Fibroblast of peridontal ligament (primary cell): ENCODE measurements at regions not wholly inside any gene's neighbourhood (a gene's known extent, or its start where the extent isn't known, plus 50 kb on each side); places are given as distances from the start of the nearest gene placed in this dataset.
A peak's percentile ranks its signal among the peaks of the same experiment; 100 is the strongest.
"Not testable (repeated sequence)": the region's sequence is repeated elsewhere in the genome, so short reads cannot be mapped to it uniquely, and the experiment has no call there.

Experiments used
- DNase-seq: peaks from one replicate; pipeline ENCODE4 v3.0.0-alpha.2; 2010; ENCODE audit errors: extremely low read depth

- DNase-seq = no peak
Measured at GRCh38 chr4:112775801-112776200, 138.9 kb downstream of the LARP7 start.

- no peak for DNase-seq
Measured at GRCh38 chr4:112776535-112776934, 139.6 kb downstream of the LARP7 start.

- DNase-seq = no peak
Measured at GRCh38 chr4:112778520-112778919, 141.6 kb downstream of the LARP7 start.

- no peak for DNase-seq
Measured at GRCh38 chr4:112793033-112793432, 156.1 kb downstream of the LARP7 start.

GRCh38 chr4:112800001-112800400 is 163.1 kb downstream of the LARP7 start:
- DNase-seq = no peak

- DNase-seq = no peak
Measured at GRCh38 chr4:112801341-112801740, 164.4 kb downstream of the LARP7 start.

- DNase-seq = no peak
Measured at GRCh38 chr4:112802780-112803179, 165.8 kb downstream of the LARP7 start.

- DNase-seq = no peak
Measured at GRCh38 chr4:112807083-112807482, 170.1 kb downstream of the LARP7 start.

- no peak for DNase-seq
Measured at GRCh38 chr4:112808001-112808400, 171.1 kb downstream of the LARP7 start.

- DNase-seq = peak; percentile 75
Measured at GRCh38 chr4:112813790-112814189, 176.8 kb downstream of the LARP7 start.

GRCh38 chr4:112817933-112818593 is 181.1 kb downstream of the LARP7 start:
- DNase-seq = peak; percentile 93

GRCh38 chr4:112818594-112818965 is 181.6 kb downstream of the LARP7 start:
- no peak for DNase-seq

- DNase-seq = no peak
Measured at GRCh38 chr4:112819729-112820128, 182.8 kb downstream of the LARP7 start.

- DNase-seq = no peak
Measured at GRCh38 chr4:112823156-112823555, 186.2 kb downstream of the LARP7 start.

GRCh38 chr4:112823606-112824005 is 186.7 kb downstream of the LARP7 start:
- peak; percentile 54 for DNase-seq

GRCh38 chr4:112830753-112831386 is 193.9 kb downstream of the LARP7 start:
- no peak for DNase-seq

GRCh38 chr4:112832493-112832892 is 195.6 kb downstream of the LARP7 start:
- DNase-seq = no peak

- no peak for DNase-seq
Measured at GRCh38 chr4:112836895-112837294, 200.0 kb downstream of the LARP7 start.

GRCh38 chr4:112838015-112838414 is 201.1 kb downstream of the LARP7 start:
- DNase-seq = not testable (repeated sequence)

GRCh38 chr4:112840061-112840460 is 203.1 kb downstream of the LARP7 start:
- DNase-seq = peak; percentile 37

GRCh38 chr4:112840619-112841018 is 203.7 kb downstream of the LARP7 start:
- no peak for DNase-seq

- no peak for DNase-seq
Measured at GRCh38 chr4:112842513-112842912, 205.6 kb downstream of the LARP7 start.

GRCh38 chr4:112845386-112845785 is 204.1 kb upstream of the ANK2 start:
- DNase-seq = no peak

GRCh38 chr4:112847045-112847444 is 202.4 kb upstream of the ANK2 start:
- DNase-seq = no peak
